ENCODE measurements at regions not wholly inside any gene's neighbourhood (a gene's known extent, or its start where the extent isn't known, plus 50 kb on each side); places are given as distances from the start of the nearest gene placed in this dataset.

- Mint-ChIP-seq H3K27me3 (ENCODE audit: unreplicated experiment) (no peaks in the 10 kb centered on the region), H3K4me1 (ENCODE audit: low read depth, unreplicated experiment) (no peaks in the 10 kb centered on the region), H3K27ac (ENCODE audit: unreplicated experiment) (no peak overlapping the region), H3K4me3 (ENCODE audit: low read depth, unreplicated experiment) (no peak overlapping the region), H3K9me3 (ENCODE audit: low read depth, unreplicated experiment) (peaks cover 34% of the 10 kb centered on the region), H3K36me3 (ENCODE audit: insufficient read depth, unreplicated experiment) (no peaks in the 10 kb centered on the region)
- intact Hi-C loops (cut with micrococcal nuclease; ENCODE audit: unreplicated experiment), result no loop called here
- DNase-seq, result no peak
- TF ChIP-seq, protein P1, sequence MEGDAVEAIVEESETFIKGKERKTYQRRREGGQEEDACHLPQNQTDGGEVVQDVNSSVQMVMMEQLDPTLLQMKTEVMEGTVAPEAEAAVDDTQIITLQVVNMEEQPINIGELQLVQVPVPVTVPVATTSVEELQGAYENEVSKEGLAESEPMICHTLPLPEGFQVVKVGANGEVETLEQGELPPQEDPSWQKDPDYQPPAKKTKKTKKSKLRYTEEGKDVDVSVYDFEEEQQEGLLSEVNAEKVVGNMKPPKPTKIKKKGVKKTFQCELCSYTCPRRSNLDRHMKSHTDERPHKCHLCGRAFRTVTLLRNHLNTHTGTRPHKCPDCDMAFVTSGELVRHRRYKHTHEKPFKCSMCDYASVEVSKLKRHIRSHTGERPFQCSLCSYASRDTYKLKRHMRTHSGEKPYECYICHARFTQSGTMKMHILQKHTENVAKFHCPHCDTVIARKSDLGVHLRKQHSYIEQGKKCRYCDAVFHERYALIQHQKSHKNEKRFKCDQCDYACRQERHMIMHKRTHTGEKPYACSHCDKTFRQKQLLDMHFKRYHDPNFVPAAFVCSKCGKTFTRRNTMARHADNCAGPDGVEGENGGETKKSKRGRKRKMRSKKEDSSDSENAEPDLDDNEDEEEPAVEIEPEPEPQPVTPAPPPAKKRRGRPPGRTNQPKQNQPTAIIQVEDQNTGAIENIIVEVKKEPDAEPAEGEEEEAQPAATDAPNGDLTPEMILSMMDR (IDR thresholded peaks at IDR 0.05; ENCODE audit: unreplicated experiment), result no peak
- BruUV-seq (replicated peaks), result no TSS peak
- CTCF ChIA-PET, result no interaction called here
These were observed 547.8 kb upstream of the IGFBP3 start for GRCh38 chr7:46468753-46469356.

GRCh38 chr7:46463170-46463569 lies 542.1 kb upstream of the IGFBP3 start:
- TF ChIP-seq, protein P1 (IDR thresholded peaks at IDR 0.05; ENCODE audit: unreplicated experiment), result no peak
- H3K4me3 Mint-ChIP-seq (ENCODE audit: low read depth, unreplicated experiment), result no peak overlapping the region
- intact Hi-C loops (cut with micrococcal nuclease; ENCODE audit: unreplicated experiment), result no loop called here
- H3K27me3 Mint-ChIP-seq (ENCODE audit: unreplicated experiment), result no peaks in the 10 kb centered on the region
- H3K4me1 Mint-ChIP-seq (ENCODE audit: low read depth, unreplicated experiment), result no peaks in the 10 kb centered on the region
- H3K9me3 Mint-ChIP-seq (ENCODE audit: low read depth, unreplicated experiment), result peaks cover 21% of the 10 kb centered on the region
- no peak overlapping the region for H3K27ac Mint-ChIP-seq (ENCODE audit: unreplicated experiment)
- no peaks in the 10 kb centered on the region for H3K36me3 Mint-ChIP-seq (ENCODE audit: insufficient read depth, unreplicated experiment)
- CTCF ChIA-PET, result no interaction called here
- BruUV-seq (replicated peaks), result no TSS peak
- DNase-seq, result no peak

- intact Hi-C loops (cut with micrococcal nuclease; ENCODE audit: unreplicated experiment), result no loop called here
- CTCF ChIA-PET, result no interaction called here
- H3K36me3 Mint-ChIP-seq (ENCODE audit: insufficient read depth, unreplicated experiment), result no peaks in the 10 kb centered on the region
- no peak for DNase-seq
- TF ChIP-seq, protein P1 (IDR thresholded peaks at IDR 0.05; ENCODE audit: unreplicated experiment), result no peak
- no TSS peak for BruUV-seq (replicated peaks)
- no peaks in the 10 kb centered on the region for H3K4me1 Mint-ChIP-seq (ENCODE audit: low read depth, unreplicated experiment)
- no peak overlapping the region for H3K4me3 Mint-ChIP-seq (ENCODE audit: low read depth, unreplicated experiment)
- H3K27me3 Mint-ChIP-seq (ENCODE audit: unreplicated experiment), result no peaks in the 10 kb centered on the region
- peaks cover 13% of the 10 kb centered on the region for H3K9me3 Mint-ChIP-seq (ENCODE audit: low read depth, unreplicated experiment)
- H3K27ac Mint-ChIP-seq (ENCODE audit: unreplicated experiment), result no peak overlapping the region
These were observed 540.3 kb upstream of the IGFBP3 start for GRCh38 chr7:46461334-46461777.

DNA sequence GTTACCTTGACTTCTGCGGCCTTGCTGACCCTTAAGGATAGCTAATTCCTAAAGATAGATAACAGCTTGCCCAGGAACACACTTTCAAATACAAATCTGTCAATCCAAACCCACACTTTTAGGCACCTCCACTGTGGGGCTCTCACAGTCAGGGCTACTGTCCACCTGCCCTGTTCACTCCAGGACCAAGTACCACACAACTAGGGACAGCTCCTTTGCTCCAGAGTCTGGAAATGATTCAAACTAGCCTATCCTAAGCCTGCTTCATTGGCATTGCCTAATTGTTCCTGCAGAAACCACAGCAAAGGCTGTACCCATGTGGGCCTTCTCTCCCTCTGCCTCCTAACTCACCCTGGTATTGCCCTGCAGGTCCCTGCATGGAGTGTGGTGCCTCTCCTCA lies 538.9 kb upstream of the IGFBP3 start:
- Mint-ChIP-seq H3K27ac (ENCODE audit: unreplicated experiment) (no peak overlapping the region), H3K4me1 (ENCODE audit: low read depth, unreplicated experiment) (no peaks in the 10 kb centered on the region), H3K36me3 (ENCODE audit: insufficient read depth, unreplicated experiment) (no peaks in the 10 kb centered on the region), H3K4me3 (ENCODE audit: low read depth, unreplicated experiment) (no peak overlapping the region), H3K9me3 (ENCODE audit: low read depth, unreplicated experiment) (peaks cover 13% of the 10 kb centered on the region), H3K27me3 (ENCODE audit: unreplicated experiment) (no peaks in the 10 kb centered on the region)
- intact Hi-C loops (cut with micrococcal nuclease; ENCODE audit: unreplicated experiment), result no loop called here
- DNase-seq, result no peak
- BruUV-seq (replicated peaks), result no TSS peak
- TF ChIP-seq, protein P1 (IDR thresholded peaks at IDR 0.05; ENCODE audit: unreplicated experiment), result no peak
- CTCF ChIA-PET, result no interaction called here

Data from Calu3 (cell line).